Adipose tissue (tissue), 3 donors: ENCODE measurements at regions not wholly inside any gene's neighbourhood (a gene's known extent, or its start where the extent isn't known, plus 50 kb on each side); places are given as distances from the start of the nearest gene placed in this dataset.

ENCODE experiments used
- H3K27ac ChIP-seq: one replicate; pipeline ENCODE4 v1.5.1; 2013; ENCODE audit warnings: low read depth, low read length
- WGBS, 3 donors: extraction: QIAGEN DNeasy Blood & Tissue Kit; methylation state at CpG; one replicate each; pipeline ENCODE4 v1.1.7; 2013; 5-methylcytosine and 5-hydroxymethylcytosine counted together
- donor health status: healthy with polysubstance abuse.
- donor health status: Bipolar disorder and iron deficiency.
- donor health status: healthy.

- H3K27ac ChIP-seq = no peak overlapping the region
- WGBS, 3 donors = 1 to 2% (median 1%) methylated on average over 41 to 75 of the region's 75 CpGs
These were observed 227.4 kb upstream of the AZI2 start for GRCh38 chr3:28575746-28576613.

- 13 to 19% (median 14%) methylated on average over 8 of the region's 8 CpGs for WGBS, 3 donors
These were observed 228.1 kb upstream of the AZI2 start for GRCh38 chr3:28576614-28577200.

GRCh38 chr3:28577941-28578500, 229.4 kb upstream of the AZI2 start:
- H3K27ac ChIP-seq = no peak overlapping the region
- 69 to 76% (median 76%) methylated on average over 3 of the region's 3 CpGs for WGBS, 3 donors

More at GRCh38 chr3:28576614-28577200, 228.1 kb upstream of the AZI2 start:
- H3K27ac ChIP-seq = no peak overlapping the region

- no peak overlapping the region for H3K27ac ChIP-seq
These were observed 237.7 kb upstream of the AZI2 start for GRCh38 chr3:28586325-28586724.

GRCh38 chr3:28587723-28588122, 239.1 kb upstream of the AZI2 start:
- 80 to 89% (median 85%) methylated on average over 3 of the region's 3 CpGs for WGBS, 3 donors

GRCh38 chr3:28590216-28590615, 241.6 kb upstream of the AZI2 start:
- 74 to 82% (median 76%) methylated on average over 2 of the region's 2 CpGs for WGBS, 3 donors
- H3K27ac ChIP-seq = no peak overlapping the region

More at GRCh38 chr3:28587723-28588122, 239.1 kb upstream of the AZI2 start:
- H3K27ac ChIP-seq = no peak overlapping the region

- H3K27ac ChIP-seq = no peak overlapping the region
- WGBS, 3 donors = 46 to 80% (median 67%) methylated on average over 3 of the region's 3 CpGs
These were observed 242.2 kb upstream of the AZI2 start for GRCh38 chr3:28590860-28591259.

GRCh38 chr3:28595372-28595771, 246.7 kb upstream of the AZI2 start:
- WGBS, 3 donors = 93 to 95% (median 95%) methylated on average over 4 of the region's 4 CpGs
- no peak overlapping the region for H3K27ac ChIP-seq

- WGBS, 3 donors = 88 to 90% (median 89%) methylated on average over 6 of the region's 6 CpGs
These were observed 248.8 kb upstream of the AZI2 start for GRCh38 chr3:28597452-28597851.

GRCh38 chr3:28598165-28598564, 249.5 kb upstream of the AZI2 start:
- H3K27ac ChIP-seq = no peak overlapping the region
- WGBS, 3 donors = 89 to 91% (median 90%) methylated on average over 4 of the region's 4 CpGs

More at GRCh38 chr3:28597452-28597851, 248.8 kb upstream of the AZI2 start:
- H3K27ac ChIP-seq = no peak overlapping the region

- H3K27ac ChIP-seq = no peak overlapping the region
- 43 to 74% (median 71%) methylated on average over 4 of the region's 4 CpGs for WGBS, 3 donors
These were observed 252.7 kb upstream of the AZI2 start for GRCh38 chr3:28601291-28601690.

- WGBS, 3 donors = 60 to 82% (median 77%) methylated on average over 2 of the region's 2 CpGs
These were observed 257.7 kb upstream of the AZI2 start for GRCh38 chr3:28606283-28606682.

GRCh38 chr3:28612232-28612631, 263.6 kb upstream of the AZI2 start:
- no peak overlapping the region for H3K27ac ChIP-seq

More at GRCh38 chr3:28606283-28606682, 257.7 kb upstream of the AZI2 start:
- no peak overlapping the region for H3K27ac ChIP-seq

- 81 to 93% (median 89%) methylated on average over 6 of the region's 6 CpGs for WGBS, 3 donors
- no peak overlapping the region for H3K27ac ChIP-seq
These were observed 265.0 kb upstream of the AZI2 start for GRCh38 chr3:28613511-28614106.

- no peak overlapping the region for H3K27ac ChIP-seq
- WGBS, 3 donors = 84 to 94% (median 87%) methylated on average over 5 of the region's 5 CpGs
These were observed 266.4 kb upstream of the AZI2 start for GRCh38 chr3:28615071-28615470.

GRCh38 chr3:28615971-28616370, 267.3 kb upstream of the AZI2 start:
- no peak overlapping the region for H3K27ac ChIP-seq
- 62 to 81% (median 67%) methylated on average over 2 of the region's 2 CpGs for WGBS, 3 donors

- WGBS, 3 donors = 45 to 57% (median 57%) methylated on average over 1 of the region's 1 CpG
- no peak overlapping the region for H3K27ac ChIP-seq
These were observed 269.2 kb upstream of the AZI2 start for GRCh38 chr3:28617821-28618220.

- 91 to 93% (median 92%) methylated on average over 5 of the region's 5 CpGs for WGBS, 3 donors
- no peak overlapping the region for H3K27ac ChIP-seq
These were observed 274.5 kb upstream of the AZI2 start for GRCh38 chr3:28623106-28623505.

GRCh38 chr3:28624084-28624483, 275.5 kb upstream of the AZI2 start:
- WGBS, 3 donors = 33 to 71% (median 65%) methylated on average over 3 of the region's 3 CpGs
- no peak overlapping the region for H3K27ac ChIP-seq
